HL-60 (cell line): ENCODE measurements at regions not wholly inside any gene's neighbourhood (a gene's known extent, or its start where the extent isn't known, plus 50 kb on each side); places are given as distances from the start of the nearest gene placed in this dataset.

Experiments
- DNase-seq, 2 experiments: peaks; one replicate each; pipeline ENCODE4 v3.0.0-alpha.2; 2010 to 2020; ENCODE audit warnings: low read depth in 1 of 2, low spot score in 1 of 2
- H3K27ac ChIP-seq: fragments of 250-450 bp; sonication (Bioruptor Pico); replicated peaks from 2 replicates; pipeline ENCODE4 v1.5.1; 2020; ENCODE audit warnings: mild to moderate bottlenecking, moderate library complexity
- H3K27me3 ChIP-seq: fragments of 250-450 bp; sonication (Bioruptor Pico); 2 replicates; pipeline ENCODE4 v1.5.1; 2021; ENCODE audit warnings: mild to moderate bottlenecking, moderate library complexity; ENCODE audit not compliant: insufficient read depth, poor library complexity, severe bottlenecking
- H3K4me3 ChIP-seq: replicated peaks from 2 replicates; pipeline ENCODE4 v1.5.1; 2011; ENCODE audit warnings: mild to moderate bottlenecking, control low read depth, low read length; ENCODE audit not compliant: insufficient read depth
- CTCF ChIP-seq: IDR thresholded peaks from one replicate; pipeline ENCODE4 v1.5.1; 2011; ENCODE audit warnings: low read length, control low read depth, inconsistent platforms; ENCODE audit not compliant: insufficient read depth
- GABPA ChIP-seq: IDR thresholded peaks from 2 replicates; pipeline ENCODE4 v1.6.1; 2012; ENCODE audit warnings: low read depth
- POLR2AphosphoS5 ChIP-seq: IDR thresholded peaks from 2 replicates; pipeline ENCODE4 v1.6.1; 2012; ENCODE audit warnings: low read depth
- REST ChIP-seq: IDR thresholded peaks from 2 replicates; pipeline ENCODE4 v1.6.1; 2012; ENCODE audit warnings: low read depth; ENCODE audit not compliant: insufficient replicate concordance
- SPI1 ChIP-seq: IDR thresholded peaks from 2 replicates; pipeline ENCODE4 v1.6.1; 2012; ENCODE audit warnings: low read depth, mild to moderate bottlenecking, borderline replicate concordance

DNA sequence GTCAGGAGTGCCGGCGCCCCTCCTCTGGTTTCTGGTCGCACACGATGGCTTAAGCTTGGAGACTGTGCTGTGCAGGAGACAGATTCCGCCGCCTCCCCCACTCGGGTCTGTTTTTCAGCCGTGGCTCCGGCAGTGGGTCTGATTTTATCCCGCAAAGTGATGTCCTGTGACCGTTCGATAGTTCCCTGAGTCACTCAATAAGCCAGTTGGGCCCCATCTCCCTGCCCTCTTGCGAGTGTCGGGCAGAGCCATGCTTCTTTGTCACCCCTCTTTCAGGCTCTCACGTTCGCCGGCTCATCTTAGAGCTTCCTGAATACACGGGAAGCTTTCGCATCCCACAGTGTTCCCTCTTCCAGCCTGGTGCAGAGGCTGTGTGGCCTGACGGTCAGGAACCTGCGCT is 127.8 kb upstream of the RFLNA start:
- no peak for TF ChIP-seq REST
- TF ChIP-seq GABPA = no peak
- no peak for TF ChIP-seq SPI1
- no peak for TF ChIP-seq CTCF
- TF ChIP-seq POLR2AphosphoS5 = no peak
- DNase-seq = no peak
- Histone ChIP-seq H3K27ac (no peak overlapping the region), H3K4me3 (no peak overlapping the region), H3K27me3 (no peaks in the 10 kb centered on the region)

DNA sequence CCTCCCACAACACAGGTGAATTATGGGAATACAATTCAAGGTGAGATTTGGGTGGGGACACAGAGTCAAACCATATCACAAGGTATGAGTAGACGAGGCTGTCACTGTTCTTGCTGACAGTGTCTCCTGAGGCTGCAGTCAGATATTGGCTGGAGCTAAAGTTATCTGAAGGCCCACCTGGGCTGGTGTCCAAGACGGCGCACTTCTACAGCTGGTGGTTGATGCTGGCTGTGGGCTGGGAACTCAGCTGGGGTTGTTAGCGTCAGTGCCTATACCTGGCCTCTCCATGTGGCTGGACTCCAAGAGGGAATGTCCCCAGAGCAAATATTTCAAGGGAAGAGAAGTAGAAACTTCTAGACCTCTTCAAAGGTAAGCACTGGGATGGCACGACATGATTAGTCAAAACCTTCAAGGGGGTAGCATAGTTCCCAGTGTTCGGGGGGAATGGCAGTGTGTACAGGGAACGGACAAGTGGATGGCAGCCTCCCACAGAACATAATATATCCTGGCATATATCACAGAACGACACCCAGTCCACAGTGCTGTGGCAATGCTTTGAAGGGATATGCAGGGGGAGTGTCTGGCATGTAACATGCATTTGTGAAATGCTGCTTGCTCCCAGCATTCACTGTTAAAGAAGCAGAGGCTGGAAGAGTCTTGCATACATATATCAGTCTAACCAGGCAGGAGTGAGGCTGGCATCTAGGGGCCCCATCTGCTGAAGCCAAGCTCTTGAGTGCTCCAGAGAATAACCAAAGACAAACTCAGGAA is 126.7 kb upstream of the RFLNA start:
- Histone ChIP-seq H3K27ac (no peak overlapping the region), H3K27me3 (no peaks in the 10 kb centered on the region), H3K4me3 (no peak overlapping the region)
- DNase-seq = no peak
- no peak for TF ChIP-seq SPI1
- TF ChIP-seq POLR2AphosphoS5 = no peak
- no peak for TF ChIP-seq GABPA
- TF ChIP-seq REST = no peak
- TF ChIP-seq CTCF = no peak

- no peak overlapping the region for H3K4me3 ChIP-seq
- H3K27ac ChIP-seq = no peak overlapping the region
- no peaks in the 10 kb centered on the region for H3K27me3 ChIP-seq
- DNase-seq = no peak
- TF ChIP-seq SPI1 (no peak), POLR2AphosphoS5 (no peak), CTCF (no peak), GABPA (no peak), REST (no peak)
Observed at GRCh38 chr12:124169577-124170284, 125.2 kb upstream of the RFLNA start.
